Lung (tissue), 11 donors: ENCODE measurements at regions not wholly inside any gene's neighbourhood (a gene's known extent, or its start where the extent isn't known, plus 50 kb on each side); places are given as distances from the start of the nearest gene placed in this dataset.

Experiments
- ATAC-seq: fragments of 200-7000 bp; cut with Tn5 transposase; one replicate; pipeline ENCODE4 v1.9.1; 2020; ENCODE audit warnings: moderate number of reproducible peaks; ENCODE audit not compliant: insufficient read depth, low FRiP score
- DNase-seq, 3 donors: peaks; one replicate each; pipeline ENCODE4 v3.0.0-alpha.2; 2013 to 2017
- H3K27ac ChIP-seq, 2 donors: one replicate each; pipeline ENCODE4 v1.5.1; 2013; ENCODE audit warnings: mild to moderate bottlenecking in 2 of 2, moderate library complexity in 2 of 2, control low read depth in 1 of 2, inconsistent platforms in 1 of 2, low read depth in 1 of 2, low read length in 1 of 2
- H3K27me3 ChIP-seq, 3 donors: one replicate each; pipeline ENCODE4 v1.5.1; 2013; ENCODE audit warnings: low read length in 2 of 3; ENCODE audit not compliant: control insufficient read depth in 3 of 3, insufficient read depth in 3 of 3
- H3K36me3 ChIP-seq, 4 donors: one replicate each; pipeline ENCODE4 v1.5.1; 2013; ENCODE audit warnings: low read length in 4 of 4, mild to moderate bottlenecking in 1 of 4, moderate library complexity in 1 of 4; ENCODE audit not compliant: control insufficient read depth in 4 of 4, insufficient read depth in 4 of 4
- H3K4me1 ChIP-seq, 5 donors: one replicate each; pipeline ENCODE4 v1.5.1; 2013; ENCODE audit warnings: low read length in 5 of 5, mild to moderate bottlenecking in 2 of 5, moderate library complexity in 1 of 5; ENCODE audit not compliant: control insufficient read depth in 5 of 5, insufficient read depth in 5 of 5
- H3K4me3 ChIP-seq: one replicate; pipeline ENCODE4 v1.5.1; 2013; ENCODE audit warnings: mild to moderate bottlenecking, control low read depth, moderate library complexity
- H3K9ac ChIP-seq, 2 donors: one replicate each; pipeline ENCODE4 v1.5.1; 2013; ENCODE audit warnings: low read length in 2 of 2, control low read depth in 1 of 2; ENCODE audit not compliant: insufficient read depth in 1 of 2
- H3K9me3 ChIP-seq, 4 donors: one replicate each; pipeline ENCODE4 v1.5.1; 2013; ENCODE audit warnings: low read length in 3 of 4, mild to moderate bottlenecking in 1 of 4, moderate library complexity in 1 of 4; ENCODE audit not compliant: control insufficient read depth in 4 of 4, insufficient read depth in 3 of 4
- WGBS, 2 donors: extraction: QIAGEN DNeasy Blood & Tissue Kit; methylation state at CpG; one replicate each; pipeline ENCODE4 v1.1.7; 2013; 5-methylcytosine and 5-hydroxymethylcytosine counted together
- TF ChIP-seq, protein P1 (sequence below): IDR thresholded peaks from 2 replicates; pipeline ENCODE4 v1.5.1; 2012; ENCODE audit warnings: mild to moderate bottlenecking; ENCODE audit errors: control extremely low read depth, extremely low read depth
- donor health status: control.
- donor health status: control.
- donor health status: Bipolar disorder and iron deficiency.
- donor health status: healthy.
- donor health status: DM: yes; HTN: yes; CAD: no.

DNA sequence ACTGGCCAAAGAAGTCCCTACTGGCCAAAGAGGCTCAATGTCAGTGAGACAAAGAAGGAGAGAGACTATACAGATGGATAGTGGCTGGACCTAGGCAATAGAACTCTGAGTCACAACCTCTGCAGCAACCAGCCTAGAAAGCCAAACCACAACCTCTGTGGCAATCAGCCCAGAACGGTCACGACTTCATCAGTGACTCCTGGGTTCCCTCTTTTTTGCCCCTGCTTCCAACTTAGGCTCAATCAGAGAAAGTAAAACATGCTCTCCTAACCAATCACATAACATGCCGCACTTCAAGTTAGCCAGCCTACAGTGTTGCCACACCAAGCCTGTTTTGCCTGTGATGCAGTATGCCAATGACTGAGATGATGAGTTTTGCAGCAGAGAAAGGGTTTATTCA lies 203.4 kb downstream of the ANAPC10 start:
- TF ChIP-seq, protein P1, sequence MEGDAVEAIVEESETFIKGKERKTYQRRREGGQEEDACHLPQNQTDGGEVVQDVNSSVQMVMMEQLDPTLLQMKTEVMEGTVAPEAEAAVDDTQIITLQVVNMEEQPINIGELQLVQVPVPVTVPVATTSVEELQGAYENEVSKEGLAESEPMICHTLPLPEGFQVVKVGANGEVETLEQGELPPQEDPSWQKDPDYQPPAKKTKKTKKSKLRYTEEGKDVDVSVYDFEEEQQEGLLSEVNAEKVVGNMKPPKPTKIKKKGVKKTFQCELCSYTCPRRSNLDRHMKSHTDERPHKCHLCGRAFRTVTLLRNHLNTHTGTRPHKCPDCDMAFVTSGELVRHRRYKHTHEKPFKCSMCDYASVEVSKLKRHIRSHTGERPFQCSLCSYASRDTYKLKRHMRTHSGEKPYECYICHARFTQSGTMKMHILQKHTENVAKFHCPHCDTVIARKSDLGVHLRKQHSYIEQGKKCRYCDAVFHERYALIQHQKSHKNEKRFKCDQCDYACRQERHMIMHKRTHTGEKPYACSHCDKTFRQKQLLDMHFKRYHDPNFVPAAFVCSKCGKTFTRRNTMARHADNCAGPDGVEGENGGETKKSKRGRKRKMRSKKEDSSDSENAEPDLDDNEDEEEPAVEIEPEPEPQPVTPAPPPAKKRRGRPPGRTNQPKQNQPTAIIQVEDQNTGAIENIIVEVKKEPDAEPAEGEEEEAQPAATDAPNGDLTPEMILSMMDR = no peak
- no peak overlapping the region for H3K9ac ChIP-seq
- no peak overlapping the region for H3K4me3 ChIP-seq
- H3K4me1 ChIP-seq = no peaks in the 10 kb centered on the region
- peaks cover 0 to 5% (median 2%) of the 10 kb centered on the region in 4 donors for H3K9me3 ChIP-seq
- DNase-seq = no peak
- ATAC-seq = peak; percentile 69
- no peaks in the 10 kb centered on the region for H3K27me3 ChIP-seq
- no peaks in the 10 kb centered on the region for H3K36me3 ChIP-seq
- 48 to 73% methylated on average over 3 of the region's 3 CpGs for WGBS, 2 donors
- H3K27ac ChIP-seq = no peak overlapping the region

DNA sequence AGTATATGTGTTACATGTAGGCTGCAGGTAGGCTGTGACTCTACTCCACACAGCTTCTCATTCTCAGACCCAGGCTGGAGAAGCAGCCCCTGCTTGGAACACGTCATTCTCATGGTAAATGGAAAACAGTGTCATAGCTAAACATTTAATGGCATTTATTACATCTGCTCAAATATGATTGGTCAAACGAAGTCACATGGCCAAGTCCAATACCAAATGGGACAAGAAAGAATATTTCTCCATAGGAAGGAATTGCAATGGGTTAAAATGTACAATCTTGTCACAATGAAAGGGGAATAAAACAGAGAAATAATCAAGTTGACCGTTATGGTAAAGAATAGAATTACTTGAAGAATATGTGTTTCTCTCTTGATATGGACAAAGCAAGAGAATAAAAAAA lies 198.6 kb downstream of the ANAPC10 start:
- Histone ChIP-seq H3K36me3 (no peaks in the 10 kb centered on the region), H3K9ac (no peak overlapping the region), H3K9me3 (peaks cover 0 to 5% (median 2%) of the 10 kb centered on the region in 4 donors), H3K4me1 (no peaks in the 10 kb centered on the region), H3K27me3 (no peaks in the 10 kb centered on the region), H3K4me3 (no peak overlapping the region), H3K27ac (no peak overlapping the region)
- DNase-seq = no peak
- 88 to 89% methylated on average over 3 of the region's 3 CpGs for WGBS, 2 donors
- no peak for ATAC-seq
- TF ChIP-seq, protein P1 = no peak

GRCh38 chr4:144901141-144901540 lies 196.9 kb downstream of the ANAPC10 start:
- 95 to 98% methylated on average over 2 of the region's 2 CpGs for WGBS, 2 donors
- Histone ChIP-seq H3K27me3 (no peaks in the 10 kb centered on the region), H3K9me3 (peaks cover 0 to 5% (median 0%) of the 10 kb centered on the region in 4 donors), H3K27ac (no peak overlapping the region), H3K4me3 (no peak overlapping the region), H3K4me1 (no peaks in the 10 kb centered on the region), H3K36me3 (no peaks in the 10 kb centered on the region), H3K9ac (no peak overlapping the region)
- ATAC-seq = no peak
- DNase-seq = no peak
- TF ChIP-seq, protein P1 = no peak

DNA sequence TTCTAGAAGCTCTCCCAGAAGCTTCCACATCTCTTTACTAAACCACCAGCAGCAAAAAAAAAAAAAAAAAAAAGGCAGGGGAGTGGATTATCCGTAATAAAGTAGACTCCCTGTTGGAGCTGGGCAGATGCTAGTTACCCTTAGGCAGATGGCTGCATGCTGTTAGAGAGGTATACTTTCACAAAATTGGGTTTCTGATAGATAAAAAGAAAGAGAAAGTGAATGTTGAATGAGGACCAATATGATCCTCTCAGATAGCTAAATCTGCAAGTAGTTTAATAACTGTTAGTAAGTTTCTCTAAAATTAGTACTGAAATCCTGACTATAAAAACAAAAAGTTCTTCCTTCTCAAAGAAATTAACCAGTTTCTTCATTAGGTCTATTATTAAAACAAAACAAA lies 195.4 kb downstream of the ANAPC10 start:
- Histone ChIP-seq H3K4me3 (no peak overlapping the region), H3K9ac (no peak overlapping the region), H3K4me1 (peaks cover 0 to 5% (median 0%) of the 10 kb centered on the region in 5 donors), H3K27ac (no peak overlapping the region), H3K27me3 (no peaks in the 10 kb centered on the region), H3K9me3 (peaks cover 0 to 5% (median 0%) of the 10 kb centered on the region in 4 donors), H3K36me3 (no peaks in the 10 kb centered on the region)
- no peak for ATAC-seq
- TF ChIP-seq, protein P1 = no peak
- 81 to 87% methylated on average over 1 of the region's 1 CpG for WGBS, 2 donors
- DNase-seq = no peak
